ENCODE measurements at regions not wholly inside any gene's neighbourhood (a gene's known extent, or its start where the extent isn't known, plus 50 kb on each side); places are given as distances from the start of the nearest gene placed in this dataset.
"Not testable (repeated sequence)": the region's sequence is repeated elsewhere in the genome, so short reads cannot be mapped to it uniquely, and the experiment has no call there.

GRCh38 chr2:12533337-12534005 lies 183.3 kb upstream of the TRIB2 start:
- DNase-seq, result no peak

GRCh38 chr2:12534646-12535263 lies 182.0 kb upstream of the TRIB2 start:
- DNase-seq, result no peak

- DNase-seq, result no peak
Measured at GRCh38 chr2:12536976-12537375, 179.8 kb upstream of the TRIB2 start.

- DNase-seq, result no peak
Measured at GRCh38 chr2:12538138-12538694, 178.5 kb upstream of the TRIB2 start.

- DNase-seq, result no peak
Measured at GRCh38 chr2:12539336-12539735, 177.4 kb upstream of the TRIB2 start.

GRCh38 chr2:12539776-12540562 lies 176.8 kb upstream of the TRIB2 start:
- no peak for DNase-seq

GRCh38 chr2:12543076-12543977 lies 173.4 kb upstream of the TRIB2 start:
- no peak for DNase-seq

- no peak for DNase-seq
Measured at GRCh38 chr2:12543978-12544558, 172.7 kb upstream of the TRIB2 start.

GRCh38 chr2:12547566-12548170 lies 169.1 kb upstream of the TRIB2 start:
- no peak for DNase-seq

- no peak for DNase-seq
Measured at GRCh38 chr2:12548906-12549305, 167.8 kb upstream of the TRIB2 start.

GRCh38 chr2:12549641-12550040 lies 167.1 kb upstream of the TRIB2 start:
- DNase-seq, result no peak

- no peak for DNase-seq
Measured at GRCh38 chr2:12552092-12552491, 164.6 kb upstream of the TRIB2 start.

GRCh38 chr2:12554224-12555011 lies 162.3 kb upstream of the TRIB2 start:
- no peak for DNase-seq

- no peak for DNase-seq
Measured at GRCh38 chr2:12555012-12555645, 161.6 kb upstream of the TRIB2 start.

- DNase-seq, result no peak
Measured at GRCh38 chr2:12556762-12557161, 160.0 kb upstream of the TRIB2 start.

GRCh38 chr2:12557688-12558087 lies 159.0 kb upstream of the TRIB2 start:
- no peak for DNase-seq

- no peak for DNase-seq
Measured at GRCh38 chr2:12558519-12558918, 158.2 kb upstream of the TRIB2 start.

- DNase-seq, result no peak
Measured at GRCh38 chr2:12560618-12561017, 156.1 kb upstream of the TRIB2 start.

GRCh38 chr2:12567411-12567810 lies 149.3 kb upstream of the TRIB2 start:
- DNase-seq, result no peak

- DNase-seq, result not testable (repeated sequence)
Measured at GRCh38 chr2:12569510-12569909, 147.2 kb upstream of the TRIB2 start.

Measured in NCI-H1436 treated with DMSO at 0.1 percent for 48 hours (cell line).